Common myeloid progenitor, CD34-positive (primary cell): ENCODE measurements at regions not wholly inside any gene's neighbourhood (a gene's known extent, or its start where the extent isn't known, plus 50 kb on each side); places are given as distances from the start of the nearest gene placed in this dataset.

ENCODE experiments used
- CTCF ChIA-PET: fragments of 350-600 bp; sonication (Branson Sonifier 250); formaldehyde crosslinking; loops from one replicate; lab custom pipeline; 2021; ENCODE audit warnings: antibody characterized with exemption; lab: Charles Lee
- POLR2A ChIA-PET: fragments of 350-600 bp; sonication (Branson Sonifier 250); formaldehyde crosslinking; loops from one replicate; lab custom pipeline; 2021; ENCODE audit warnings: antibody characterized with exemption; lab: Charles Lee
- DNase-seq, 3 donors: peaks; one replicate each; pipeline versions ENCODE4 v3.0.0 to v3.0.0-alpha.2; 2013
- H3K27ac ChIP-seq, 2 experiments: 1 replicate in 1 of 2; 2 replicates in 1 of 2; pipeline ENCODE4 v1.7.0; 2013; ENCODE audit warnings: inconsistent platforms in 2 of 2, low read length in 2 of 2, mild to moderate bottlenecking in 2 of 2, low read depth in 1 of 2, moderate library complexity in 1 of 2; ENCODE audit not compliant: severe bottlenecking in 2 of 2, insufficient read depth in 1 of 2, poor library complexity in 1 of 2
- H3K27me3 ChIP-seq, 5 experiments: replicated peaks in 2 of 5; 1 replicate in 3 of 5; 2 replicates in 2 of 5; pipeline versions ENCODE4 v1.6.1 to v1.7.0; 2013; ENCODE audit warnings: low read length in 4 of 5, mild to moderate bottlenecking in 2 of 5, moderate library complexity in 2 of 5, inconsistent platforms in 1 of 5; ENCODE audit not compliant: insufficient read depth in 5 of 5, control insufficient read depth in 4 of 5
- H3K36me3 ChIP-seq, 4 experiments: 1 replicate in 2 of 4; 2 replicates in 2 of 4; pipeline versions ENCODE4 v1.6.1 to v1.7.0; 2013; ENCODE audit warnings: low read length in 3 of 4, control low read depth in 1 of 4, mild to moderate bottlenecking in 1 of 4; ENCODE audit not compliant: control insufficient read depth in 4 of 4, insufficient read depth in 4 of 4
- H3K4me1 ChIP-seq, 4 experiments: 1 replicate in 3 of 4; 2 replicates in 1 of 4; pipeline versions ENCODE4 v1.6.1 to v1.7.1; 2013; ENCODE audit warnings: low read length in 3 of 4, mild to moderate bottlenecking in 3 of 4, control low read depth in 1 of 4, inconsistent platforms in 1 of 4, moderate library complexity in 1 of 4; ENCODE audit not compliant: control insufficient read depth in 4 of 4, insufficient read depth in 4 of 4; ENCODE audit errors: control extremely low read depth in 1 of 4
- H3K4me3 ChIP-seq, 7 experiments: 1 replicate in 4 of 7; 2 replicates in 3 of 7; pipeline versions ENCODE4 v1.5.1 to v1.7.0; 2013; ENCODE audit warnings: mild to moderate bottlenecking in 7 of 7, low read length in 6 of 7, moderate library complexity in 6 of 7, inconsistent platforms in 2 of 7, low read depth in 2 of 7, control low read depth in 1 of 7; ENCODE audit not compliant: insufficient read depth in 4 of 7, control insufficient read depth in 1 of 7; ENCODE audit errors: extremely low read depth in 1 of 7
- H3K9me3 ChIP-seq, 5 experiments: 1 replicate in 4 of 5; 2 replicates in 1 of 5; pipeline versions ENCODE4 v1.6.1 to v1.7.1; 2013; ENCODE audit warnings: low read length in 4 of 5, mild to moderate bottlenecking in 2 of 5, inconsistent platforms in 1 of 5, low read depth in 1 of 5, moderate library complexity in 1 of 5; ENCODE audit not compliant: control insufficient read depth in 4 of 5, insufficient read depth in 2 of 5; ENCODE audit errors: control extremely low read depth in 1 of 5
- WGBS: methylation state at CpG from one replicate; pipeline ENCODE4 v1.1.5; 2013; ENCODE audit not compliant: insufficient coverage; 5-methylcytosine and 5-hydroxymethylcytosine counted together

DNA sequence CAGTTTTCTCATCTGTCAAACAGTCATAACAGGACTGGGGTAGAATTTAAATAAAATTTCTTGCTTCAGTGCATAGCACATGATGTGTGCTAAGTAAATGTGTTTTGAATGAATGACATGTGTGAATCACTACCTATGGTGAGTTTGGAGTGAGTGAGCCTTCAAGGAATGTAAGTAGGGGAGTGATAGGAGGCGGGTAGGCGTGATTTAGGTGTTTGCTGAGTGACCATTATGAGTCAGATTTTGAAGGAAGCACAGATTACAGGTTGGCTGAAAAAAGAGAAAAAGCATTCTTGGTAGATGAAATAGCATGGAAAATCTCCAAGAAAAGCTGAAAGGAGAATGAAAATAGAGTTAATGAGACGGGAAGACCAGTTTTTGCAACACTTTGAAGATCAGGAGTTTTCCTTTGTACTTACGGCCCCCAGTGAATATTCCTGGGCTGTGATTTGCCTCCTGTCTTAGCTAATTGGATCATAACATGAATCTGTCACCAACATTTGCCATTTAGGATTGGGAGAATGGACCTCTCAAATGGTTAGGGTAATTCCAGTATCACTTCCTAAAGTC lies 136.9 kb upstream of the GATA6 start:
- POLR2A ChIA-PET, result no interaction called here
- no peak overlapping the region for H3K27ac ChIP-seq
- 93% methylated on average over 3 of the region's 4 CpGs for WGBS

DNA sequence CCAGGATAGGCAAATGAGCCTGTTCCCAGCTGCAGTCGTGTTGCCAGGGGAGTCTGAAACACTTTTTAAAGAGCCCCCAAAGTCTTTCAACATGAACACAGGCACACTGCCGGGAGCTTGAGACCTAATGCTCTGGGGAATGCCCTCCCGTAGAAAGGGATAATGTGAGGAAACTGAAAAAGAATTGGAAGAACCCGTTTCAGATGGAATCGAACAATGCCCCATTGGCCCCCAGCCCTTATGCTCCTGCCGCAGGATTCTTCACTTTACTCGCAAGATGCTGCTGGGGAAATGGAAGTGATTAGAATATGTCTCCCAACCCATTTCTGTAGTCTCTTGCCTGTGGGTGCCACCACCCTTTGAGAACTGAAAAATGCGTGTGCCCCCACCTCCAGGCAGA lies 136.3 kb upstream of the GATA6 start:
- no peaks in the 10 kb centered on the region for H3K9me3 ChIP-seq
- H3K27ac ChIP-seq, result no peak overlapping the region
- POLR2A ChIA-PET, result no interaction called here

More for the DNA sequence above, 136.9 kb upstream of the GATA6 start:
- H3K9me3 ChIP-seq, result no peaks in the 10 kb centered on the region
- no peak overlapping the region for H3K4me3 ChIP-seq
- H3K36me3 ChIP-seq, result no peaks in the 10 kb centered on the region
- H3K27me3 ChIP-seq, result no peaks in the 10 kb centered on the region
- DNase-seq, result no peak
- CTCF ChIA-PET, result no interaction called here
- no peaks in the 10 kb centered on the region for H3K4me1 ChIP-seq

DNA sequence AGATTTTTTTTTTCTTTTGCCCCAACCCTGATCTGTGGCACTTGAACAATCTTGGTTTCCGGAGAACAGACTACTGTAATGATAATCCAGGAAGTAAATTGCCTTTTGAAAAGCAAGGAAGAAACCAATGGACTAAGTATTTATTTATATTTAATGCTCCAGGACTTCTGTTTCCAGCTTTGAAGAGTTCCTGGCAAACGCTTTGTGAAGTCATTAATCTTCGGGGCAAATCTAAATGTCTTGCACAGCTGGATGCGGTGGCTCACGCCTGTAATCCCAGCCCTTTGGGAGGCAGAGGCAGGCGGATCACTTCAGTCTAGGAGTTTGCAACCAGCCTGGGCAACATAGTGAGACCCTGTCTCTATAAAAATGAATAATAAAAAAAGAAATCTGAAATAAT lies 135.1 kb upstream of the GATA6 start:
- no peaks in the 10 kb centered on the region for H3K9me3 ChIP-seq
- H3K27ac ChIP-seq, result no peak overlapping the region
- CTCF ChIA-PET, result no interaction called here
- H3K36me3 ChIP-seq, result no peaks in the 10 kb centered on the region
- no peak for DNase-seq
- 80% methylated on average over 1 of the region's 6 CpGs for WGBS
- H3K27me3 ChIP-seq, result peaks cover 0 to 1% (median 0%) of the 10 kb centered on the region in 5 experiments
- no peak overlapping the region for H3K4me3 ChIP-seq
- H3K4me1 ChIP-seq, result no peaks in the 10 kb centered on the region
- POLR2A ChIA-PET, result no interaction called here

More for the DNA sequence above, 136.3 kb upstream of the GATA6 start:
- H3K4me3 ChIP-seq, result no peak overlapping the region
- no peak for DNase-seq
- H3K36me3 ChIP-seq, result no peaks in the 10 kb centered on the region
- 93% methylated on average over 6 of the region's 8 CpGs for WGBS
- H3K27me3 ChIP-seq, result no peaks in the 10 kb centered on the region
- no peaks in the 10 kb centered on the region for H3K4me1 ChIP-seq
- CTCF ChIA-PET, result no interaction called here

DNA sequence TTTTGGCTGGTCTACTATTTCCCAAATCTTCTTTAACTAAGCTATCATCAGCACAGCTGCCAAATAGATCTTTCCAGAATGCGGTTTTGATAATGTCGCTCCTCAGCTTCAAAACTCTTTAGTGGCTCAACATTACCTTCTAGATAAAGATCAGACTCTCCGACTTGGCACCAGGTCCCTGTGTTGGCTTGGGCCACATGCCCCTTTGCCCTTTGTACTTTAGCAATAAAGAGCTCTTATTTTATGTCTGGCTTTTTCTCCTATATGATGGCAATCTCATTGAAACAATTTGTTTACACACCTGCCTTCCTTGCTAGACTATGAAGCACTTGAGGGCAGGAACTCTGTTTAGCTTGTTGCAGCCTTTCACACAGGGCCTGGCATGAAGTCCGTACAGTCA lies 128.9 kb upstream of the GATA6 start:
- Histone ChIP-seq H3K27me3 (peaks cover 0 to 3% (median 0%) of the 10 kb centered on the region in 5 experiments), H3K4me1 (no peaks in the 10 kb centered on the region), H3K36me3 (no peaks in the 10 kb centered on the region), H3K27ac (no peak overlapping the region), H3K4me3 (no peak overlapping the region), H3K9me3 (no peaks in the 10 kb centered on the region)
- POLR2A ChIA-PET, result no interaction called here
- no peak for DNase-seq
- CTCF ChIA-PET, result interaction anchor here (1.4 kb wide), 1 partner anchor 11 kb away, joined by 3 read pairs; no protein-coding TSS in a partner anchor
- 93% methylated on average over 4 of the region's 4 CpGs for WGBS

DNA sequence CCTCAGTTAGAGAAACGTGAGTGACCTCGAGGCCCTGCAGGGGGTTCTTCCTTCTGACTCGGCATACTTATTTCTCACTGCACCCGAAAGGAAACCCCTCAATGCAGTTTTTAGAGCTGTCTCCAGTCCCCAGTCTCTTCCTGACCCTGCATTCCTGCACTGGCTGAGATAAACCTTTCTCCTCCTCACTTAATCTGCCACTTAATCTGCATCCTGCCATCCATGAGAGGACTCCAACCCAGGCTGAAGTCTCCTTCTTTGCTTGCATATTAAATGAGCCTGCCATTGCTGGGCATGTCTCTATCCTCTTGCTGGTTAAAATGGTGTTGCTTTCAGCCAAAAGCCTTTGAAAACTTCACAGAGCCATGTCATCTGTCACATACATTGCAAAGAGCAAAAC lies 125.6 kb upstream of the GATA6 start:
- WGBS, result 32% methylated on average over 4 of the region's 4 CpGs
- no peaks in the 10 kb centered on the region for H3K4me1 ChIP-seq

DNA sequence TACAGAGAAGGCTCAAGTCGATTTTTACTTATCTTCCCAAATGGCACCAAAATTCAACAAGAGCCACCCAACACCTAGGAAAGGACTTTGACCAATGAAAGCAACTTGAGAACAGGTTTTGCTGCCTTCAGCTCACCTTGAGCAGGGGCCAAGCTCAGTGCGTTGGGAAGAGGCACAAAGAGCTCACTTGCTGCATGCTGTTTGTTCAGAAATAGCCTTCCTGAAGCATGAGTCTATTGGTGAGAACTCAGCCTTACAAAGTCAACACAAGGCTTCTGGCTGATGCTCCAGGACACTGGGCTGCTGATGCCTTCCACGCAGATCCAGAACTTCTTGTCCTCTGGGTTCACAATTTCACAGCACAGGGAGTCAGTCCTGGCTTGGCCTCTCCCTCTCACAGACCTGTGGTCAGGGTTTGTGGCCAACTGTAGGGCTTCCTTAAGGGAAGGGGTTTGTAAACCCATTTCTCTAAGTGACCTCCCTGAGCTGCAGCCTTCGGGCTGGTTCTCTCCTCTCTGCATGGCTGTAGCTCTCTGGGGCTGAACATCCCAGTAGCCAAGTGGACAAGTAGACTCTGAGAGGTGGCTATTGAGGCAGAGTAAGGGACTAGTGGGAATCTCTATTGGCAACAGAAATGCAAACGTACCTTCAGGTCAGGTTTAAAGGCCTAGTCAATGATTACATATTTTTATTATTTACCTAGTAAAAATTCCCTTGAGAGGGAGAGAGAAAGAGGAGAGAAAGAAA lies 124.7 kb upstream of the GATA6 start:
- H3K4me3 ChIP-seq, result no peak overlapping the region
- no peaks in the 10 kb centered on the region for H3K4me1 ChIP-seq
- CTCF ChIA-PET, result no interaction called here
- H3K27me3 ChIP-seq, result peaks cover 0 to 2% (median 0%) of the 10 kb centered on the region in 5 experiments
- POLR2A ChIA-PET, result no interaction called here
- no peak overlapping the region for H3K27ac ChIP-seq
- H3K36me3 ChIP-seq, result no peaks in the 10 kb centered on the region
- WGBS, result 96% methylated on average over 4 of the region's 5 CpGs
- DNase-seq, result no peak
- no peaks in the 10 kb centered on the region for H3K9me3 ChIP-seq

More for the DNA sequence above, 125.6 kb upstream of the GATA6 start:
- ChIA-PET CTCF (no interaction called here), POLR2A (no interaction called here)
- no peaks in the 10 kb centered on the region for H3K9me3 ChIP-seq
- no peaks in the 10 kb centered on the region for H3K36me3 ChIP-seq
- no peak overlapping the region for H3K4me3 ChIP-seq
- H3K27me3 ChIP-seq, result peaks cover 0 to 3% (median 0%) of the 10 kb centered on the region in 5 experiments
- DNase-seq, result no peak
- H3K27ac ChIP-seq, result no peak overlapping the region

DNA sequence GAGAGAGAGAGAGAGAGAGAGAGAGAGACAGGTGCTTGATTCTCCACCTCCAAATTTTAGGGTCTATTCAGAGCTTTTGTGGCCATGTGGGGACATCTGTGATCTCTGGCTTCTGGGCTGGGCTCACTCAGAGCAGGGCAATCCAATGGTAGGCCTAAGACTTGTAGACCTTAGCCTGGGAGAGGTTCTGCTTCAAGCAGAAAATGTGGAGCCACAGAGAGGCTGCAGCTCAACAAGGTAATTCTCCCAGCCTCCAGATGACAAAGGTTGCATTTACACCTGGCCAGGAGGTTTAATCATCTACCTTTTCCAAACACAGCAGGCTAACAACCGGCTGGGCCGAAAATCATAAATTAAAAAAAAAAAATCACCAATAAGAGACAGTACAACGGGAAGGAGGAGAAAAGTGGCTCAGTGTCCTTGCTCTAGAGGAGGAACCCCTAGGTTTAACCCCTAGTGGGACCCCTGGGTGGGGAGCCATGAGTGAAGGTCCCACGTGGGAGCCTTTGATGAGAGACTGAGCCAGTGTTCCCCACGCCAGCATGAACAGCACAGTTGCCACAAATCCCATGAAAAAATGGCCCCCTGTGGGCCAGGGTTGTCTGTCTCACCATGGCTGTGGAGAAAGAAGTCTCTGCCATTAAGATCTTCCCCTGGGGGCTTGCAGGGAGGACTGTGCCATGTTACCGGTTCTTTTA lies 124.0 kb upstream of the GATA6 start:
- H3K36me3 ChIP-seq, result no peaks in the 10 kb centered on the region
- no peak overlapping the region for H3K4me3 ChIP-seq
- no peaks in the 10 kb centered on the region for H3K4me1 ChIP-seq
- H3K27me3 ChIP-seq, result peaks cover 0 to 2% (median 0%) of the 10 kb centered on the region in 5 experiments
- H3K27ac ChIP-seq, result no peak overlapping the region
- ChIA-PET CTCF (no interaction called here), POLR2A (no interaction called here)
- DNase-seq, result no peak
- WGBS, result 97% methylated on average over 5 of the region's 6 CpGs
- H3K9me3 ChIP-seq, result no peaks in the 10 kb centered on the region
